HepG2 (cell line): ENCODE measurements at regions not wholly inside any gene's neighbourhood (a gene's known extent, or its start where the extent isn't known, plus 50 kb on each side); places are given as distances from the start of the nearest gene placed in this dataset.

ENCODE experiments used
- AGO2 ChIP-seq: fragments of 200-400 bp; formaldehyde crosslinking; optimal IDR thresholded peaks from 2 replicates; pipeline ENCODE3; 2017; ENCODE audit warnings: mild to moderate bottlenecking, low read depth, low read length, moderate library complexity
- EHMT2 ChIP-seq: fragments of 200-600 bp; sonication (generic); IDR thresholded peaks from 2 replicates; pipeline ENCODE4 v1.7.0; 2017; ENCODE audit warnings: antibody characterized with exemption, low read depth, low read length, borderline replicate concordance
- EP300 ChIP-seq, 3 experiments: sonication (generic) in 1 of 3; formaldehyde crosslinking in 1 of 3; IDR thresholded peaks; 2 replicates each; pipeline versions ENCODE4 v1.5.1 to v1.6.1; 2011 to 2020; ENCODE audit warnings: low read depth in 2 of 3, low read length in 2 of 3, borderline replicate concordance in 1 of 3, improper control_type of control experiment in 1 of 3, mild to moderate bottlenecking in 1 of 3, missing genetic modification reagents in 1 of 3, moderate library complexity in 1 of 3
- FOXA1 ChIP-seq, 2 experiments: fragments of 450-650 bp in 1 of 2; sonication (generic) in 1 of 2; formaldehyde crosslinking in 1 of 2; IDR thresholded peaks; 2 replicates each; pipeline versions ENCODE4 v1.4.0 to v1.6.1; 2016 to 2020; ENCODE audit warnings: missing genetic modification reagents in 1 of 2
- JUNB ChIP-seq: sonication (generic); formaldehyde crosslinking; IDR thresholded peaks from 2 replicates; pipeline ENCODE4 v1.8.0; 2022; ENCODE audit warnings: missing genetic modification reagents, mild to moderate bottlenecking, borderline replicate concordance
- KLF6 ChIP-seq: IDR thresholded peaks from 2 replicates; pipeline ENCODE4 v1.8.0; 2016; ENCODE audit warnings: missing biosample characterization, missing genetic modification reagents
- MAX ChIP-seq: IDR thresholded peaks from 2 replicates; pipeline ENCODE4 v1.6.1; 2012; ENCODE audit warnings: inconsistent platforms
- MYC ChIP-seq: sonication (generic); formaldehyde crosslinking; IDR thresholded peaks from 2 replicates; pipeline ENCODE4 v1.9.0; 2021; ENCODE audit warnings: missing genetic modification reagents, borderline replicate concordance
- NRL ChIP-seq: sonication (generic); formaldehyde crosslinking; IDR thresholded peaks from 2 replicates; pipeline ENCODE4 v1.5.0; 2020; ENCODE audit warnings: missing genetic modification reagents, mild to moderate bottlenecking, moderate library complexity, borderline replicate concordance
- PHF5A ChIP-seq: IDR thresholded peaks from one replicate; pipeline ENCODE4 v1.6.1; 2018; ENCODE audit warnings: low read depth, missing genetic modification reagents; ENCODE audit not compliant: unreplicated experiment
- POLR2A ChIP-seq, 2 experiments: IDR thresholded peaks; 2 replicates each; pipeline ENCODE4 v1.6.1; 2011; ENCODE audit warnings: low read depth in 2 of 2, low read length in 2 of 2, mild to moderate bottlenecking in 1 of 2, moderate library complexity in 1 of 2; ENCODE audit not compliant: insufficient read depth in 1 of 2
- RAD21 ChIP-seq: fragments of 450-650 bp; formaldehyde crosslinking; IDR thresholded peaks from 2 replicates; pipeline ENCODE4 v1.5.0; 2020; ENCODE audit warnings: mild to moderate bottlenecking
- ZNF263 ChIP-seq: sonication (generic); formaldehyde crosslinking; IDR thresholded peaks from 2 replicates; pipeline ENCODE4 v1.4.0; 2020; ENCODE audit warnings: missing genetic modification reagents
- ZNF430 ChIP-seq: sonication (generic); formaldehyde crosslinking; IDR thresholded peaks from 2 replicates; pipeline ENCODE4 v1.9.0; 2021; ENCODE audit warnings: mild to moderate bottlenecking, missing genetic modification reagents

GRCh38 chr3:13705051-13705450, 156.1 kb downstream of the FBLN2 start:
- TF ChIP-seq MYC (CRISPR knock-in tag) (no peak), MAX (no peak), RAD21 (CRISPR knock-in tag) (no peak), EHMT2 (no peak), EP300 (IDR thresholded peaks at IDR 0.05; ENCODE audit: low read depth in 2 of 2, low read length in 2 of 2) (no peak), EP300 (CRISPR knock-in tag; IDR thresholded peaks at IDR 0.05; ENCODE audit: borderline replicate concordance) (no peak), PHF5A (CRISPR knock-in tag) (no peak), KLF6 (CRISPR knock-in tag) (no peak), FOXA1 (IDR thresholded peaks at IDR 0.05) (no peak), FOXA1 (CRISPR knock-in tag; IDR thresholded peaks at IDR 0.05) (no peak), JUNB (CRISPR knock-in tag) (no peak), ZNF430 (CRISPR knock-in tag) (no peak), ZNF263 (no peak), NRL (CRISPR knock-in tag) (no peak), POLR2A (IDR thresholded peaks at IDR 0.05; ENCODE audit: insufficient read depth in 1 of 2, low read depth in 2 of 2, low read length in 2 of 2) (no peak), AGO2 (no peak)
